Muscle of leg (tissue), 3 donors: ENCODE measurements at regions not wholly inside any gene's neighbourhood (a gene's known extent, or its start where the extent isn't known, plus 50 kb on each side); places are given as distances from the start of the nearest gene placed in this dataset.

Experiments used
- DNase-seq: peaks from one replicate; pipeline ENCODE4 v3.0.0; 2013
- H3K27ac ChIP-seq: one replicate; pipeline ENCODE4 v1.5.1; 2013; ENCODE audit warnings: mild to moderate bottlenecking, low read length, control low read depth
- H3K27me3 ChIP-seq: one replicate; pipeline ENCODE4 v1.6.1; 2013; ENCODE audit warnings: low read length; ENCODE audit not compliant: control insufficient read depth, insufficient read depth
- H3K36me3 ChIP-seq: one replicate; pipeline ENCODE4 v1.6.1; 2013; ENCODE audit warnings: low read length; ENCODE audit not compliant: control insufficient read depth, insufficient read depth
- H3K4me1 ChIP-seq: one replicate; pipeline ENCODE4 v1.6.1; 2013; ENCODE audit warnings: low read length; ENCODE audit not compliant: control insufficient read depth, insufficient read depth
- H3K4me3 ChIP-seq: one replicate; pipeline ENCODE4 v1.5.1; 2013; ENCODE audit warnings: low read length, control low read depth
- H3K9me3 ChIP-seq: replicated peaks from 2 replicates; pipeline ENCODE4 v1.6.1; 2013; ENCODE audit warnings: low read depth, low read length; ENCODE audit not compliant: control insufficient read depth
- WGBS: methylation state at CpG from one replicate; pipeline ENCODE4 v1.1.5; 2013; ENCODE audit warnings: missing lambda C conversion rate; ENCODE audit not compliant: insufficient coverage; 5-methylcytosine and 5-hydroxymethylcytosine counted together

DNA sequence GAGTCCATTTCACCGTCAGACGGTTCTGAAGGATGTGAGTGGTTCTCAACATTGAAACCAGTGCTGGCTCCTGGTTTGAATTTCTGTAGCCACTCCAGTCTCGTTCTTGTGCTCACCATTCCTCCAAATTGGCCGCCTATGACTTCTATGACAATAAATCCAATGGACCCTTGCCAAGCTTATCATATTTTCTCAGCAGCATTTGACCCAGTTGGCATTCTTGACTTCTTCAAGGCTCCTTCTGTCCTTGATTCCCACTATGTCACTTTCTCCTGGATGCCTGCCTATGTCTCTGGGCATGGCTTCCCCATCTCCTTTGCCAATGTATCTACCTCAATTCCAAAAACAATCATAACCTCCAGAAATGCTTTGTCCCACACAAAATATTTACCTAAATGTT is 756.0 kb upstream of the NRSN1 start:
- no peaks in the 10 kb centered on the region for H3K4me1 ChIP-seq
- no peak overlapping the region for H3K4me3 ChIP-seq
- H3K27me3 ChIP-seq, result no peaks in the 10 kb centered on the region
- no peak overlapping the region for H3K27ac ChIP-seq
- H3K9me3 ChIP-seq, result no peaks in the 10 kb centered on the region
- no peaks in the 10 kb centered on the region for H3K36me3 ChIP-seq
- 68% methylated on average over 4 of the region's 4 CpGs for WGBS
- DNase-seq, result peak; percentile 30

DNA sequence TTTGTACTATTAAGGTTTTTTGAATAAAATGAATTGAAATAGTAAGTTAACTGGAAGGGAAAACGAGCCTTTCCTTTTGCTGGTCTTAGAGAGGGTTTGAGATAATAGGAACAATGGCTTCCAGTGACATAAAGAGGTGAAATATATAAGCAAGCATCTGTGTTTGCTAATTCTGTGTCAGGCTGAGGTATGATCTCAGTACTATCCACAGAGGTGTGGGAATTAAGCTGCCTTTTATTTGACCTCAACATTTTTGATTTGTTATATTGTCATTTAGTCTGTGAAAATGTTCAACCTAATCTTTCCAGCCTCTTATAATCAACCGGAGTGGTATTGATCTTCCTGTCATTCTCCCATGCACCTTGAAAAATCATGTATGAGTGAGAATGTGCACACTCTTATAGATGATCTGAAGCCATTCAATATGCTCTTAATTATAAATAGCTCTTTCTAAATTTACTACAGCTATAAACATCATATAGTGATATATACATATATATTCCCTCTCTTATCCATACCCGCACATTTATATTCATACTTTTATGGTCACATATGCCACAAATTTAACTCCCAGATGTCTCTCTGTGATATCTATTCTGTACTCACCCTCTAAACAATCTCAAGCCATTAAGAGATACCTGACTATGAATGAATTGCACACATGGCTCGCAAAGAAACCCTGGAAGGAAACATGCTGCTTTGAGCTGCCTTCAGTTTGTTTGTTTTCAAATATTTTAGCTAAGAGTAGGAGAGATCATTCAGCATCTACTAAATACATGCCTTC is 754.7 kb upstream of the NRSN1 start:
- Histone ChIP-seq H3K27ac (no peak overlapping the region), H3K4me1 (no peaks in the 10 kb centered on the region), H3K4me3 (no peak overlapping the region), H3K36me3 (no peaks in the 10 kb centered on the region), H3K9me3 (no peaks in the 10 kb centered on the region), H3K27me3 (no peaks in the 10 kb centered on the region)
- WGBS, result 0% methylated on average over 1 of the region's 4 CpGs
- DNase-seq, result no peak

DNA sequence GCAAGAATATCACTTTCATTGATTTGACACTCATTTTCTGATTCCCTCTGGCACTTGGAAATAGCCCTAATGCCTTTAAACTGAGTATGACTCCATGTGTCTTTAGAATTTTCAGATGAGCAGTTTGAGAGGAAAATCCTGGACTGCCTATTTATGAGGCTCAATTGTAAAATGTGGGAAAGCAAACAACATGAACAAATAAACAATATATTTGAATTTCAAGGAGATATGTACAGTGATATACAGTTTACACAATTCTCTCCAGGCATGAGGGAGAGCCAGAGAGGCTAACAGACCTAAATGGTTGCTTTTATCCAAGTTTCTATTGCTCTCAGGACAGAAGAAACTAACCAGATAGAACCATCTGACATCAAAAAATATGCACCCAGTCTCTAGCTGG is 748.2 kb upstream of the NRSN1 start:
- Histone ChIP-seq H3K9me3 (no peaks in the 10 kb centered on the region), H3K4me1 (no peaks in the 10 kb centered on the region), H3K27ac (no peak overlapping the region), H3K36me3 (no peaks in the 10 kb centered on the region), H3K27me3 (no peaks in the 10 kb centered on the region), H3K4me3 (no peak overlapping the region)
- DNase-seq, result no peak

DNA sequence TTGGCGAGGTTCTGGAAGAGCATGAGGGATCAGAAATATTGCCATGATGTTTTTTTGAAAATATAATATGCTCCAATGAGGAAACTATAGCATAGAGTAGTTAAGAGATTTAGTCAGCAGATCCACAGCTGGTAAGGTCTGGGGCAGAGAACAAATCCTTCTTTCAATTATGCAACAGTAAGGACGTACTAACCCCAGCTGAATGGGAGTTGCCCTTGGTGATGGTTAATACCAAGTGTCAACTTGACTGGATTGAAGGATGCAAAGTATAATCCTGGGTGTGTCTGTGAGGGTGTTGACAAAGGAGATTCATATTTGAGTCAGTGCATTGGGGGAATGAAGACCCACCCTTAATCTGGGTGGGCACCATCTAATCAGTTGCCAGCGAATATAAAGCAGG is 745.5 kb upstream of the NRSN1 start:
- H3K9me3 ChIP-seq, result no peaks in the 10 kb centered on the region
- WGBS, result 100% methylated on average over 2 of the region's 3 CpGs

DNA sequence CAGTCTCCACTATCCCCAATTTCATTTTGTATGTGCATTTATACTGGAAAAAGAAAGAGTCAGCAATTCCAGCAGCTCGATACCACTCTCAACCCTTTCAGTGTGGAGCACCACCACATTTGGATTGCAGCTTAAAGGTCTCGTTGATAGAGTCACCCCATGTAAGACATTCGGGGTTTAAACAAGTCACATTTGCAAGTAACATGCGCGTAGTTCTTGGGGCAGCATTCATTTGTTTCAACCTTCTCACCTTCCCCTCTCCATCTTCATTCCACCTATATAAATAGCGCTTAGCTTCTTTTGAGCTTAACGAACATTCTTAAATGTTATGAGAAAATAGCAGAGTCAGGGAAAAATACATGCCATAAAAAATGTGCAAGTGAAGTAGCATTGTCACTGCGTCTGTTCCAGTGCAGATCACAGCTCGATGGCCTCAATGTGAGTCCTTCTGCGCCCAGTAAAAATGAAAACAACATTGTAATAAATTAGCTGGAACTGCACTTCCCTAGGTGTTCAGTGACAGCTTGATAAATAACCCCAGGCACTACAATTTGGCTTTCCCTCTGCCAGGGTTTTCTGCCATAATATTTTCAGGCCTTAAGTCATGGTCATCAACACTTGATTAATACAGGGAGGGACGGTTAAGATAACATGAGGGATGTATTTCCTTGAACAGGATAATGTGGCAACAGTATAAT is 737.8 kb upstream of the NRSN1 start:
- no peak overlapping the region for H3K4me3 ChIP-seq
- H3K36me3 ChIP-seq, result no peaks in the 10 kb centered on the region
- H3K27ac ChIP-seq, result no peak overlapping the region
- H3K4me1 ChIP-seq, result no peaks in the 10 kb centered on the region
- WGBS, result 88% methylated on average over 7 of the region's 11 CpGs
- no peak for DNase-seq
- no peaks in the 10 kb centered on the region for H3K9me3 ChIP-seq
- no peaks in the 10 kb centered on the region for H3K27me3 ChIP-seq

More for the DNA sequence above, 745.5 kb upstream of the NRSN1 start:
- Histone ChIP-seq H3K4me3 (no peak overlapping the region), H3K27me3 (no peaks in the 10 kb centered on the region), H3K27ac (no peak overlapping the region), H3K4me1 (no peaks in the 10 kb centered on the region), H3K36me3 (no peaks in the 10 kb centered on the region)
- no peak for DNase-seq

DNA sequence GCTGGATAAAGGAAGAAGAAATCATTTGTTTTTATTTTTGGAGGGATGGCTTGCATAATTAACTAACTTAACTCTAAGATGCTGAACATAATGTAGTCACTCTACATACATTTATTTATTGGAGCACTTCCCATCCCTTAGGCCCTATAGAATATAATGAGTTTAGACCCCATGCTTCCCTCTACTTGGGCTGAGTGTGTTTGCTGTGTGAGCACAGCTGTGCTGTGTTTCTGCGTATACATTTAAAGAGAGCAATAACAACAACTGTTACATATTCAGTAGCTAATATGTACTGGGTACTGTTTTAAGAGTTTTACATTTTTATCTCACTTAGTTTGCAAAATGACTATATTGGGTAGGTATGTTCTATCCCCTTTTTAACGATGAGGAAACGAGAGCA is 736.6 kb upstream of the NRSN1 start:
- no peaks in the 10 kb centered on the region for H3K4me1 ChIP-seq
- no peak overlapping the region for H3K27ac ChIP-seq
- H3K36me3 ChIP-seq, result no peaks in the 10 kb centered on the region
- H3K9me3 ChIP-seq, result no peaks in the 10 kb centered on the region
- no peak overlapping the region for H3K4me3 ChIP-seq
- WGBS, result 65% methylated on average over 2 of the region's 3 CpGs
- no peaks in the 10 kb centered on the region for H3K27me3 ChIP-seq
- no peak for DNase-seq

DNA sequence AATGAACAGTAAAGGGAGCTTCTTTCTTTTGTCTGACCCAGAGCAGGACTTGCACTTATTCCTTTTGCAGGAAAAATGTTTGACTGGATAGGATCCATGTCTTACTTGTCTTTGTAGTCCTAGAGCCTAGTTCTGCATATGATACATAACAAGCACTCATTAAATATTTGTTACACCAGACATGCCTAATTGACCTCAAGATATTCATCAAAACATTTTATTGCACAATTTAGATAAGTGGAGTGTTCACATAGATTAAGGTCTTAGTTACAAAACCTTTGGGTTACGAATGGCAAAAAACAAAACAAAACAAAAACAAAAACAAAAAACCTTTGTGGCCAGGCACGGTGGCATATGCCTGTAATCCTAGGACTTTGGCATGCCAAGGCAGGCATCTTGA is 735.8 kb upstream of the NRSN1 start:
- no peak overlapping the region for H3K4me3 ChIP-seq
- H3K36me3 ChIP-seq, result no peaks in the 10 kb centered on the region
- no CpG with 5 or more reads among the region's 2 CpGs for WGBS
- no peaks in the 10 kb centered on the region for H3K27me3 ChIP-seq
- no peaks in the 10 kb centered on the region for H3K9me3 ChIP-seq
- H3K4me1 ChIP-seq, result no peaks in the 10 kb centered on the region
- no peak for DNase-seq
- no peak overlapping the region for H3K27ac ChIP-seq

DNA sequence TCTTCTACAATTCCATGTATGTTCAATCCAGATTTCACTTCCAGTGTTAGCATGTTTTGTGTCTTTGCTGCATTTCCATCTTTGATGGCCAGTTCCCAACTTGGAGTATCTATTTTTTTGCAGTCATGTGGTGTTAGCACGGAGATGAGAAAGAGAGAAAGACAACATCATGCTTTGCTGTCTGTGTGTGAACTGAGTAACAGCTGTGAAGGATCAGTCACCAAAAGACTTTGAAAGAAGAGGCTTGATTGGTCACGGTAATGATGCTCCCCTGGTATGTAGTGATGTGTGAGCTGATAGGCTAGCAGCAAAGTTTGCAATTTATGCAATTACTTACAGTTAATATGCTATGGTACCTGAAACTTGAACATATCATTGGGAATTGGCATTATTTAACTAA is 731.3 kb upstream of the NRSN1 start:
- H3K27me3 ChIP-seq, result no peaks in the 10 kb centered on the region
- H3K9me3 ChIP-seq, result no peaks in the 10 kb centered on the region
- H3K27ac ChIP-seq, result no peak overlapping the region
- WGBS, result 56% methylated on average over 1 of the region's 2 CpGs
- DNase-seq, result peak; percentile 62
- no peaks in the 10 kb centered on the region for H3K4me1 ChIP-seq
- H3K4me3 ChIP-seq, result no peak overlapping the region
- no peaks in the 10 kb centered on the region for H3K36me3 ChIP-seq

DNA sequence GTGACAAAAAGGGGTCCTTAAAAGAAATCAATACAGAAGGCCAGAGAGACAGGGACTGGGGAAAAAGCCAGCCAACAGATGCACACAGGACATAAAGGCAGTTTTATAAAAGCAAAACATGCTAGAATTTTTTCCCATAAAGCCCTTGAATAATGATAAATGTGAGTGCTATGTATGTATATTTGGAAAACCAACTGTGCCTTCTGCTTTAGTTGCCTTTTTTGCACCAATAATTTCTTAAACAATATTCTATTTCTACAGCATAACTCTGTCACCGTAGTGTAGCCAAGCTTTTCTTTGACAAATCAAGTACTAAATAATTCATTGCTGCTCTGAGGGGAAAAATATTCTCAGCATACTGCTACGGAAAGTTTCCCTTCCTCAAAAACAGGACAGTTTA is 730.6 kb upstream of the NRSN1 start:
- no peaks in the 10 kb centered on the region for H3K27me3 ChIP-seq
- H3K36me3 ChIP-seq, result no peaks in the 10 kb centered on the region
- H3K4me3 ChIP-seq, result no peak overlapping the region
- H3K9me3 ChIP-seq, result no peaks in the 10 kb centered on the region
- DNase-seq, result no peak
- no peaks in the 10 kb centered on the region for H3K4me1 ChIP-seq
- WGBS, result 40% methylated on average over 1 of the region's 2 CpGs
- H3K27ac ChIP-seq, result no peak overlapping the region

DNA sequence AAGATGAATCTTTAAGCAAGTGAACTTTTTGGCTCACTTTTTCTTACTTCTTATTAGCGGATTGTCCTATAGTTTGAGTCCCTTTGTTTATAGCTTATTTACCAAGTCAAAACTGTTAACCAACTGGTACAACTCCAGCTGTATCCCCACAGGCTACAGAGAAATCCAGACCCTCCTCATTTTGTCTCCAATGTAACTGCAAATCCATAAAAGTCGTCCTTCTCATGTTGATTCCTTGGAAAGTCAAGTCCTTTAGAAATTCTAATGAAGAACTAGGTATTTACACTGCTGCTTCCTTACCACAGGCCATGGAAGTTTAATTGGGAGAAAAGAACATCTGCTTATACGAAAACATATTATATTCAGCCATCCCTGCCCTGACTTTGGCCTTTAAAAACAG is 729.1 kb upstream of the NRSN1 start:
- no peaks in the 10 kb centered on the region for H3K9me3 ChIP-seq
- H3K27me3 ChIP-seq, result no peaks in the 10 kb centered on the region
- no CpG with 5 or more reads among the region's 3 CpGs for WGBS
- H3K27ac ChIP-seq, result no peak overlapping the region
- no peaks in the 10 kb centered on the region for H3K4me1 ChIP-seq
- no peak overlapping the region for H3K4me3 ChIP-seq
- DNase-seq, result no peak
- no peaks in the 10 kb centered on the region for H3K36me3 ChIP-seq
